SK-N-SH treated with all-trans-retinoic acid at 6 μM for 48 hours (cell line): ENCODE measurements at regions not wholly inside any gene's neighbourhood (a gene's known extent, or its start where the extent isn't known, plus 50 kb on each side); places are given as distances from the start of the nearest gene placed in this dataset.

Source experiments
- ARNTL ChIP-seq: fragments of 450-650 bp; formaldehyde crosslinking; IDR thresholded peaks from 2 replicates; pipeline ENCODE4 v1.5.0; 2020; ENCODE audit warnings: low read depth, mild to moderate bottlenecking, moderate library complexity, borderline replicate concordance
- GLIS3 ChIP-seq: fragments of 250-450 bp; sonication (Bioruptor Pico); IDR thresholded peaks from 2 replicates; pipeline ENCODE4 v1.5.0; 2020; ENCODE audit warnings: mild to moderate bottlenecking, moderate library complexity
- OSR1 ChIP-seq: fragments of 250-450 bp; sonication (Bioruptor Pico); IDR thresholded peaks from 2 replicates; pipeline ENCODE4 v1.8.0; 2022; ENCODE audit warnings: moderate library complexity, mild to moderate bottlenecking, inconsistent platforms
- PATZ1 ChIP-seq: fragments of 250-450 bp; sonication (Bioruptor Pico); IDR thresholded peaks from 2 replicates; pipeline ENCODE4 v1.8.0; 2020; ENCODE audit warnings: mild to moderate bottlenecking, moderate library complexity, borderline replicate concordance
- RARB ChIP-seq: fragments of 250-450 bp; sonication (Bioruptor Pico); IDR thresholded peaks from 2 replicates; pipeline ENCODE4 v1.8.0; 2021; ENCODE audit warnings: mild to moderate bottlenecking, moderate library complexity
- SNAI2 ChIP-seq: fragments of 250-450 bp; sonication (Bioruptor Pico); IDR thresholded peaks from 2 replicates; pipeline ENCODE4 v1.5.0; 2020; ENCODE audit warnings: mild to moderate bottlenecking, moderate library complexity
- TOX ChIP-seq: fragments of 250-450 bp; sonication (Bioruptor Pico); IDR thresholded peaks from 2 replicates; pipeline ENCODE4 v1.8.0; 2021; ENCODE audit warnings: mild to moderate bottlenecking, moderate library complexity, borderline replicate concordance
- ZNF8 ChIP-seq: fragments of 450-650 bp; formaldehyde crosslinking; IDR thresholded peaks from 2 replicates; pipeline ENCODE4 v1.5.0; 2020; ENCODE audit warnings: mild to moderate bottlenecking, moderate library complexity

GRCh38 chr12:59398164-59398563, 197.7 kb upstream of the SLC16A7 start:
- no peak for TF ChIP-seq TOX (CRISPR knock-in tag)
- no peak for TF ChIP-seq PATZ1 (CRISPR knock-in tag)
- no peak for TF ChIP-seq GLIS3 (CRISPR knock-in tag)
- TF ChIP-seq SNAI2 (CRISPR knock-in tag): no peak
- TF ChIP-seq ZNF8 (CRISPR knock-in tag): no peak
- TF ChIP-seq RARB: no peak
- no peak for TF ChIP-seq OSR1
- TF ChIP-seq ARNTL (CRISPR knock-in tag): no peak
